ENCODE measurements at regions not wholly inside any gene's neighbourhood (a gene's known extent, or its start where the extent isn't known, plus 50 kb on each side); places are given as distances from the start of the nearest gene placed in this dataset.

DNA sequence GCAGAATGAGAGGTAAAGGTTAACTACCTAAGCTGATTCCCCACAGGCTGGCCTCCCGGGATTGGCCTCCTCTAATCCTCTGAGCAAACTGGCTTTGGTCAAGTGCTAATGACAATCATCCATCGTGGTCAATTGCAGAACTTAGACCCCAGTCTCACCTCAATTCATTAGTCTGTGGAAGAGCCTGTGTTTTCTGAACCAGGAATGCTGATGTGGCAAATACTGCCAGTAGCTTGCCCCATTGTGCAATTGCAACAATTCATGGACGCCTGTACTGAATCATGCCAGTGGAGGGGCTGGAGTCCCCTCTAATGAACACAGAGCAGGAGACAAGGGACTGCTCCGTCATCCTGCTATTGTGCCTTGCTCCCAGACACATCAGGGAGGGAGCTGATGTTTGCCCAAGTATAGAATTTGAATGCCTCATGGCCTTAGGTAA is 1256.5 kb downstream of the EFNB2 start:
- ChIA-PET CTCF (no interaction called here), POLR2A (no interaction called here)
- BruUV-seq (replicated peaks) = no TSS peak

More for the DNA sequence above, 1256.5 kb downstream of the EFNB2 start:
- intact Hi-C loops (cut with micrococcal nuclease) = no loop called here
- RAD21 ChIA-PET (ENCODE audit: low non-redundant PET in 1 of 2, low total read pairs in 2 of 2, uncharacterized antibody in 2 of 2, unreplicated experiment in 2 of 2) = no interaction called here
- Histone ChIP-seq H4K20me1 (ENCODE audit: insufficient read depth) (no peaks in the 10 kb centered on the region), H3K4me2 (ENCODE audit: low read length) (no peak overlapping the region), H3K27me3 (ENCODE audit: insufficient read depth, low read length) (no peaks in the 10 kb centered on the region), H3K9me3 (ENCODE audit: control insufficient read depth in 1 of 2, insufficient read depth in 1 of 2, low read depth in 1 of 2, low read length in 2 of 2) (no peaks in the 10 kb centered on the region), H3K79me2 (ENCODE audit: insufficient read depth, low read length) (no peaks in the 10 kb centered on the region), H2AFZ (ENCODE audit: low read depth, low read length, poor library complexity, severe bottlenecking) (no peak overlapping the region), H3K4me1 (ENCODE audit: control insufficient read depth in 1 of 2, insufficient read depth in 2 of 2, low read length in 2 of 2) (no peaks in the 10 kb centered on the region), H3K9me2 (ENCODE audit: insufficient read depth) (no peaks in the 10 kb centered on the region), H3K36me3 (ENCODE audit: control insufficient read depth in 1 of 2, insufficient read depth in 2 of 2, low read length in 2 of 2) (no peaks in the 10 kb centered on the region), H3K9ac (ENCODE audit: low read length) (no peak overlapping the region), H3K27ac (ENCODE audit: low read depth, low read length) (no peak overlapping the region), H3K4me3 (replicated peaks in 1 of 2; ENCODE audit: low read depth in 1 of 2, low read length in 2 of 2) (no peak overlapping the region)
- ATAC-seq = no peak
- TF ChIP-seq, protein P1, sequence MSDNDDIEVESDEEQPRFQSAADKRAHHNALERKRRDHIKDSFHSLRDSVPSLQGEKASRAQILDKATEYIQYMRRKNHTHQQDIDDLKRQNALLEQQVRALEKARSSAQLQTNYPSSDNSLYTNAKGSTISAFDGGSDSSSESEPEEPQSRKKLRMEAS (IDR thresholded peaks at IDR 0.05) = no peak
- TF ChIP-seq EGR1 (IDR thresholded peaks at IDR 0.05; ENCODE audit: low read depth) = no peak
- no peak for TF ChIP-seq POLR2AphosphoS5 (IDR thresholded peaks at IDR 0.05; ENCODE audit: low read depth, low read length)
- TF ChIP-seq EZH2 (IDR thresholded peaks at IDR 0.05) = no peak
- TF ChIP-seq TCF7L2 (IDR thresholded peaks at IDR 0.05; ENCODE audit: borderline replicate concordance, extremely low read depth, insufficient read depth, insufficient read length) = no peak
- no peak for TF ChIP-seq EZH2phosphoT487 (IDR thresholded peaks at IDR 0.05; ENCODE audit: borderline replicate concordance)
- TF ChIP-seq SRF (IDR thresholded peaks at IDR 0.05; ENCODE audit: low read depth) = no peak
- no peak for TF ChIP-seq ZNF274 (IDR thresholded peaks at IDR 0.05; ENCODE audit: low read depth, low read length)
- TF ChIP-seq, protein P2, sequence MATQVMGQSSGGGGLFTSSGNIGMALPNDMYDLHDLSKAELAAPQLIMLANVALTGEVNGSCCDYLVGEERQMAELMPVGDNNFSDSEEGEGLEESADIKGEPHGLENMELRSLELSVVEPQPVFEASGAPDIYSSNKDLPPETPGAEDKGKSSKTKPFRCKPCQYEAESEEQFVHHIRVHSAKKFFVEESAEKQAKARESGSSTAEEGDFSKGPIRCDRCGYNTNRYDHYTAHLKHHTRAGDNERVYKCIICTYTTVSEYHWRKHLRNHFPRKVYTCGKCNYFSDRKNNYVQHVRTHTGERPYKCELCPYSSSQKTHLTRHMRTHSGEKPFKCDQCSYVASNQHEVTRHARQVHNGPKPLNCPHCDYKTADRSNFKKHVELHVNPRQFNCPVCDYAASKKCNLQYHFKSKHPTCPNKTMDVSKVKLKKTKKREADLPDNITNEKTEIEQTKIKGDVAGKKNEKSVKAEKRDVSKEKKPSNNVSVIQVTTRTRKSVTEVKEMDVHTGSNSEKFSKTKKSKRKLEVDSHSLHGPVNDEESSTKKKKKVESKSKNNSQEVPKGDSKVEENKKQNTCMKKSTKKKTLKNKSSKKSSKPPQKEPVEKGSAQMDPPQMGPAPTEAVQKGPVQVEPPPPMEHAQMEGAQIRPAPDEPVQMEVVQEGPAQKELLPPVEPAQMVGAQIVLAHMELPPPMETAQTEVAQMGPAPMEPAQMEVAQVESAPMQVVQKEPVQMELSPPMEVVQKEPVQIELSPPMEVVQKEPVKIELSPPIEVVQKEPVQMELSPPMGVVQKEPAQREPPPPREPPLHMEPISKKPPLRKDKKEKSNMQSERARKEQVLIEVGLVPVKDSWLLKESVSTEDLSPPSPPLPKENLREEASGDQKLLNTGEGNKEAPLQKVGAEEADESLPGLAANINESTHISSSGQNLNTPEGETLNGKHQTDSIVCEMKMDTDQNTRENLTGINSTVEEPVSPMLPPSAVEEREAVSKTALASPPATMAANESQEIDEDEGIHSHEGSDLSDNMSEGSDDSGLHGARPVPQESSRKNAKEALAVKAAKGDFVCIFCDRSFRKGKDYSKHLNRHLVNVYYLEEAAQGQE (IDR thresholded peaks at IDR 0.05; ENCODE audit: low read depth) = no peak
- DNase-seq (ENCODE audit: low read depth, low spot score) = no peak

All from HCT116 (cell line).